H1 (cell line): ENCODE measurements at regions not wholly inside any gene's neighbourhood (a gene's known extent, or its start where the extent isn't known, plus 50 kb on each side); places are given as distances from the start of the nearest gene placed in this dataset.

Experiments
- CTCF ChIA-PET: fragments of 300-600 bp; sonication (Branson Sonifier 250); formaldehyde crosslinking; loops from one replicate; lab custom pipeline; 2021; ENCODE audit not compliant: partially characterized antibody; lab: Charles Lee
- POLR2A ChIA-PET: fragments of 300-600 bp; sonication (Branson Sonifier 250); formaldehyde crosslinking; loops from one replicate; lab custom pipeline; 2021; ENCODE audit warnings: inconsistent platforms; ENCODE audit not compliant: partially characterized antibody; lab: Charles Lee
- DNase-seq, 2 experiments: peaks; one replicate each; pipeline versions ENCODE4 v3.0.0 to v3.0.0-alpha.2; 2010 to 2022; ENCODE audit warnings: low spot score in 2 of 2, low read depth in 1 of 2, mixed read lengths in 1 of 2
- FAIRE-seq: peaks from 2 replicates; lab custom pipeline; 2011; peaks lifted over from hg19 to GRCh38; lab: Jason Lieb, UNC
- H2AFZ ChIP-seq: 2 replicates; pipeline ENCODE4 v1.8.1; 2012; ENCODE audit warnings: low read length, inconsistent platforms
- H2AK5ac ChIP-seq: 2 replicates; pipeline ENCODE4 v1.6.1; 2013; ENCODE audit warnings: low read depth, low read length
- H2BK120ac ChIP-seq: replicated peaks from 2 replicates; pipeline ENCODE3; 2013; ENCODE audit warnings: low read depth, low read length, inconsistent platforms
- H2BK12ac ChIP-seq: 2 replicates; pipeline ENCODE4 v1.6.1; 2013; ENCODE audit warnings: low read depth, low read length
- H2BK15ac ChIP-seq: 2 replicates; pipeline ENCODE4 v1.6.1; 2013; ENCODE audit warnings: low read length
- H2BK20ac ChIP-seq: 2 replicates; pipeline ENCODE4 v1.6.1; 2013; ENCODE audit warnings: low read length
- H2BK5ac ChIP-seq: 2 replicates; pipeline ENCODE4 v1.6.1; 2013; ENCODE audit warnings: low read depth, low read length
- H3K14ac ChIP-seq: 2 replicates; pipeline ENCODE4 v1.6.1; 2013; ENCODE audit warnings: inconsistent platforms; ENCODE audit not compliant: insufficient read length
- H3K18ac ChIP-seq: 2 replicates; pipeline ENCODE4 v1.6.1; 2013; ENCODE audit warnings: low read length; ENCODE audit errors: extremely low read depth
- H3K23ac ChIP-seq: 2 replicates; pipeline ENCODE4 v1.6.1; 2013; ENCODE audit warnings: inconsistent platforms; ENCODE audit not compliant: insufficient read length
- H3K23me2 ChIP-seq: 2 replicates; pipeline ENCODE4 v1.6.1; 2013; ENCODE audit warnings: low read depth, low read length
- H3K27ac ChIP-seq: 2 replicates; pipeline ENCODE4 v1.6.1; 2011; ENCODE audit warnings: low read depth, low read length, inconsistent platforms
- H3K27me3 ChIP-seq, 4 experiments: replicated peaks in 1 of 4; 1 replicate in 1 of 4; 2 replicates in 3 of 4; pipeline versions ENCODE4 v1.6.1 to v1.8.1; 2011 to 2013; ENCODE audit warnings: low read length in 3 of 4, mild to moderate bottlenecking in 3 of 4, inconsistent platforms in 2 of 4, mixed read lengths in 2 of 4, moderate library complexity in 1 of 4; ENCODE audit not compliant: control insufficient read depth in 3 of 4, insufficient read depth in 3 of 4; ENCODE audit errors: extremely low read depth in 1 of 4
- H3K36me3 ChIP-seq, 4 experiments: 2 replicates each; pipeline versions ENCODE4 v1.6.1 to v1.8.1; 2011 to 2013; ENCODE audit warnings: mild to moderate bottlenecking in 4 of 4, low read length in 3 of 4, moderate library complexity in 2 of 4, control low read depth in 1 of 4, inconsistent platforms in 1 of 4; ENCODE audit not compliant: insufficient read depth in 4 of 4, control insufficient read depth in 2 of 4
- H3K4ac ChIP-seq: replicated peaks from 2 replicates; pipeline ENCODE3; 2013; ENCODE audit warnings: low read length, low read depth, mixed read lengths, inconsistent platforms; ENCODE audit not compliant: insufficient read length
- H3K4me1 ChIP-seq, 4 experiments: replicated peaks in 1 of 4; 1 replicate in 1 of 4; 2 replicates in 3 of 4; pipeline versions ENCODE4 v1.6.1 to v1.8.1; 2011 to 2013; ENCODE audit warnings: low read length in 3 of 4, inconsistent platforms in 2 of 4, mixed read lengths in 1 of 4; ENCODE audit not compliant: insufficient read depth in 4 of 4, control insufficient read depth in 3 of 4
- H3K4me2 ChIP-seq, 2 experiments: 2 replicates each; pipeline versions ENCODE4 v1.6.1 to v1.8.1; 2011 to 2013; ENCODE audit warnings: low read depth in 2 of 2, low read length in 2 of 2, control low read depth in 1 of 2, inconsistent platforms in 1 of 2, mild to moderate bottlenecking in 1 of 2; ENCODE audit not compliant: insufficient read depth in 1 of 2
- H3K4me3 ChIP-seq, 4 experiments: fragments of 200-600, 300-600 bp in 1 of 4; sonication (generic), shearing (Covaris generic), sonication (Bioruptor Twin) in 1 of 4; 2 replicates each; pipeline versions ENCODE4 v1.5.1 to v1.8.1; 2011 to 2016; ENCODE audit warnings: low read length in 4 of 4, low read depth in 3 of 4, control low read depth in 2 of 4, inconsistent platforms in 2 of 4, mild to moderate bottlenecking in 2 of 4, mixed read lengths in 1 of 4, moderate library complexity in 1 of 4; ENCODE audit not compliant: insufficient read depth in 2 of 4; ENCODE audit errors: extremely low read depth in 1 of 4
- H3K56ac ChIP-seq: replicated peaks from 2 replicates; pipeline ENCODE3; 2013; ENCODE audit warnings: low read depth, mild to moderate bottlenecking, mixed read lengths, low read length, inconsistent platforms; ENCODE audit not compliant: insufficient read length
- H3K79me1 ChIP-seq: 2 replicates; pipeline ENCODE4 v1.6.1; 2013; ENCODE audit warnings: low read depth, low read length, control low read depth
- H3K79me2 ChIP-seq, 2 experiments: 2 replicates each; pipeline versions ENCODE4 v1.6.1 to v1.8.1; 2012 to 2013; ENCODE audit warnings: low read length in 2 of 2, mild to moderate bottlenecking in 2 of 2, inconsistent platforms in 1 of 2; ENCODE audit not compliant: insufficient read depth in 2 of 2, control insufficient read depth in 1 of 2
- H3K9ac ChIP-seq, 4 experiments: replicated peaks in 1 of 4; 1 replicate in 1 of 4; 2 replicates in 3 of 4; pipeline versions ENCODE4 v1.6.1 to v1.8.1; 2011 to 2013; ENCODE audit warnings: low read depth in 3 of 4, low read length in 3 of 4, control low read depth in 2 of 4, mild to moderate bottlenecking in 2 of 4, moderate library complexity in 2 of 4, inconsistent platforms in 1 of 4; ENCODE audit errors: extremely low read depth in 1 of 4
- H3K9me3 ChIP-seq, 2 experiments: 2 replicates each; pipeline versions ENCODE4 v1.6.1 to v1.8.1; 2012 to 2013; ENCODE audit warnings: mild to moderate bottlenecking in 2 of 2, moderate library complexity in 2 of 2, control low read depth in 1 of 2, inconsistent platforms in 1 of 2, low read depth in 1 of 2, low read length in 1 of 2, mixed read lengths in 1 of 2; ENCODE audit not compliant: insufficient read depth in 2 of 2
- H4K20me1 ChIP-seq, 2 experiments: replicated peaks in 1 of 2; 2 replicates each; pipeline versions ENCODE3 to v1.8.1; 2011 to 2013; ENCODE audit warnings: inconsistent platforms in 2 of 2, low read length in 2 of 2, mild to moderate bottlenecking in 1 of 2; ENCODE audit not compliant: insufficient read depth in 2 of 2, control insufficient read depth in 1 of 2
- H4K5ac ChIP-seq: 2 replicates; pipeline ENCODE4 v1.6.1; 2013; ENCODE audit warnings: low read length, low read depth, mixed read lengths, inconsistent platforms; ENCODE audit not compliant: insufficient read length
- H4K8ac ChIP-seq: 2 replicates; pipeline ENCODE4 v1.8.0; 2013; ENCODE audit warnings: mild to moderate bottlenecking, moderate library complexity, low read length, inconsistent platforms; ENCODE audit not compliant: insufficient read depth; ENCODE audit errors: extremely low read depth
- H4K91ac ChIP-seq: replicated peaks from 2 replicates; pipeline ENCODE3; 2013; ENCODE audit warnings: low read length, mixed read lengths, inconsistent platforms; ENCODE audit not compliant: insufficient read length
- CHD2 ChIP-seq: IDR thresholded peaks from 2 replicates; pipeline ENCODE4 v1.6.1; 2012; ENCODE audit warnings: low read length, improper control_type of control experiment
- CTCF ChIP-seq, 3 experiments: IDR thresholded peaks; 1 replicate in 2 of 3; 2 replicates in 1 of 3; pipeline versions ENCODE4 v1.5.1 to v1.6.1; 2011; ENCODE audit warnings: low read length in 3 of 3, mild to moderate bottlenecking in 3 of 3, inconsistent platforms in 2 of 3, low read depth in 1 of 3, moderate library complexity in 1 of 3; ENCODE audit not compliant: insufficient read depth in 1 of 3; ENCODE audit errors: control extremely low read depth in 1 of 3
- NANOG ChIP-seq: IDR thresholded peaks from 2 replicates; pipeline ENCODE4 v1.6.1; 2011; ENCODE audit warnings: low read length, low read depth, mild to moderate bottlenecking, inconsistent platforms; ENCODE audit not compliant: insufficient read depth, poor library complexity, severe bottlenecking
- RAD21 ChIP-seq, 2 experiments: IDR thresholded peaks in 1 of 2; conservative IDR thresholded peaks in 1 of 2; 2 replicates each; pipeline ENCODE4 v1.6.1; 2011; ENCODE audit warnings: low read depth in 2 of 2, low read length in 2 of 2, improper control_type of control experiment in 1 of 2, inconsistent platforms in 1 of 2, mild to moderate bottlenecking in 1 of 2, moderate library complexity in 1 of 2
- SIRT6 ChIP-seq: IDR thresholded peaks from one replicate; pipeline ENCODE4 v1.7.1; 2012; ENCODE audit warnings: low read length, inconsistent platforms
- WGBS, 2 experiments: shearing (Covaris generic) in 1 of 2; methylation state at CpG; one replicate each; pipeline versions ENCODE4 v1.1.6 to v1.1.7; 2013 to 2015; ENCODE audit warnings: low lambda C conversion rate in 2 of 2, mixed read lengths in 2 of 2, inconsistent platforms in 1 of 2, low coverage in 1 of 2, missing lambda C conversion rate in 1 of 2; ENCODE audit not compliant: insufficient replicate concordance in 2 of 2, insufficient coverage in 1 of 2, insufficient read length in 1 of 2; ENCODE audit errors: extremely low coverage in 1 of 2, missing lambda C conversion rate in 1 of 2; 5-methylcytosine and 5-hydroxymethylcytosine counted together

GRCh38 chr2:84022810-84023431 lies 436.2 kb downstream of the SUCLG1 start:
- no peaks in the 10 kb centered on the region for H3K23me2 ChIP-seq
- no peak overlapping the region for H3K56ac ChIP-seq
- H3K14ac ChIP-seq, result no peak overlapping the region
- H3K9ac ChIP-seq, result no peak overlapping the region
- no peaks in the 10 kb centered on the region for H3K4me1 ChIP-seq
- no peak overlapping the region for H2BK15ac ChIP-seq
- CTCF ChIA-PET, result interaction anchor here (0.6 to 3.7 kb wide), 30 partner anchors 8 to 481 kb away, joined by 3 to 27 read pairs (median 4); no protein-coding TSS in a partner anchor
- H3K36me3 ChIP-seq, result no peaks in the 10 kb centered on the region
- FAIRE-seq, result no peak
- TF ChIP-seq SIRT6 (no peak), NANOG (no peak), CTCF (IDR thresholded peaks at IDR 0.05; ENCODE audit: control extremely low read depth in 1 of 3, insufficient read depth in 1 of 3, low read depth in 1 of 3, low read length in 3 of 3) (peak in 2 of 3 experiments; percentile 64 to 74; a peak in 2 of 4 replicates), RAD21 (IDR thresholded peaks at IDR 0.05 in 1 of 2, conservative IDR thresholded peaks at IDR 0.05 in 1 of 2; ENCODE audit: low read depth in 2 of 2, low read length in 2 of 2) (peak; percentile 62 to 74), CHD2 (no peak)
- TF ChIP-seq, all 59 proteins: peak for 2
- Histone ChIP-seq H3K79me1 (no peaks in the 10 kb centered on the region), H4K91ac (no peak overlapping the region), H3K4ac (no peak overlapping the region), H3K23ac (no peak overlapping the region), H4K8ac (no peak overlapping the region), H2BK5ac (no peak overlapping the region), H4K20me1 (no peaks in the 10 kb centered on the region), H3K27me3 (no peaks in the 10 kb centered on the region), H2BK120ac (no peak overlapping the region), H2BK20ac (no peak overlapping the region), H2AFZ (no peak overlapping the region), H3K9me3 (no peaks in the 10 kb centered on the region), H4K5ac (no peak overlapping the region), H3K18ac (no peak overlapping the region), H2AK5ac (no peak overlapping the region), H3K4me2 (no peak overlapping the region), H3K4me3 (no peak overlapping the region), H2BK12ac (no peak overlapping the region), H3K79me2 (no peaks in the 10 kb centered on the region), H3K27ac (no peak overlapping the region)
- WGBS, 2 experiments, result 63% methylated on average over 5 of the region's 5 CpGs; no CpG with 5 or more reads in 1 of the 2 experiments
- no peak for DNase-seq
- POLR2A ChIA-PET, result interaction anchor here (0.6 kb wide), 1 partner anchor 100 kb away, joined by 3 read pairs; no protein-coding TSS in a partner anchor
